ENCODE measurements at regions not wholly inside any gene's neighbourhood (a gene's known extent, or its start where the extent isn't known, plus 50 kb on each side); places are given as distances from the start of the nearest gene placed in this dataset.

DNA sequence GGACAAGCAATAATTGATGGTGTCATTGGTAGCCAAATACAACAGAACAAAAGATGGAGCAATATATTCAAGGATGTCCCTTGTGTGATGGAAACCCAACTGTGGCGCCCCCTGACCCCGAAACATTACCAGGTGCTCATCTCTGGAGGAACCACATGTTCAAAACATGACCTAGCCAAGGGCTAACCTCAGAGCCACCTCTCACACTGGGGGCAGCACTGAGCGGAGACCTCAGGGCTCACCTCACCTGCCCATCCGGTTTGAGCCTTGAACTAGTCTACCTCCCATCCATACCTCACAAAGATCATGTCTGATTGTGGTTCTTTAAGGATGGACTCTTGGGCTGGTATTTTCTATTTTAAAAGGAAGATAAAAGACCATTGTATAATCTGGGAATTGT is 314.4 kb upstream of the CDH7 start:
- H3K36me3 ChIP-seq (ENCODE audit: control insufficient read depth, insufficient read depth, low read length), result no peaks in the 10 kb centered on the region
- H3K27ac ChIP-seq (ENCODE audit: low read depth, low read length), result no peak overlapping the region
- no peak overlapping the region for H3K4me3 ChIP-seq (ENCODE audit: low read length)
- H3K4me1 ChIP-seq (ENCODE audit: control insufficient read depth, insufficient read depth, low read length), result no peaks in the 10 kb centered on the region
- H3K9ac ChIP-seq (ENCODE audit: low read length), result no peak overlapping the region
- no peaks in the 10 kb centered on the region for H3K27me3 ChIP-seq (ENCODE audit: control insufficient read depth, insufficient read depth, low read length)

DNA sequence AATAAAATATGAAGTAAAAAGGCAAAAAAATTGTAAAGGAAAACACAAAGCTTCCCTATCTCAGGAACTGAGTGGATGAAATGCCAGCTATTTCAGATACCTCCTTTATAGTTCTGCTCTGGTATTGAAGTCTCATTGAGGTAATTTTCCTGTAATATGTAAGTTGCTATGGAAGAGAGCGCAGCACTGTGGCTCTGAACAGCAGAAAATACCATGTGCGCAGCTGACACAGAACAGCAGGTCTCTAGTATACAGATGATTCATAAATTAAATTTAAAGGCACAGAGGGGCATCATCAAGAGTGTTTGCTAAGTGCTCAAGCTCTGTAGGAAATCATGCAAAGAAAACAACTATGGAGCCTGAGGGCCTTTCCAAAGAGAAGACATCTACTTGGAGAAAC is 315.3 kb upstream of the CDH7 start:
- no peaks in the 10 kb centered on the region for H3K36me3 ChIP-seq (ENCODE audit: control insufficient read depth, insufficient read depth, low read length)
- H3K9ac ChIP-seq (ENCODE audit: low read length), result no peak overlapping the region
- H3K27me3 ChIP-seq (ENCODE audit: control insufficient read depth, insufficient read depth, low read length), result no peaks in the 10 kb centered on the region
- H3K4me3 ChIP-seq (ENCODE audit: low read length), result no peak overlapping the region
- no peaks in the 10 kb centered on the region for H3K4me1 ChIP-seq (ENCODE audit: control insufficient read depth, insufficient read depth, low read length)
- no peak overlapping the region for H3K27ac ChIP-seq (ENCODE audit: low read depth, low read length)

DNA sequence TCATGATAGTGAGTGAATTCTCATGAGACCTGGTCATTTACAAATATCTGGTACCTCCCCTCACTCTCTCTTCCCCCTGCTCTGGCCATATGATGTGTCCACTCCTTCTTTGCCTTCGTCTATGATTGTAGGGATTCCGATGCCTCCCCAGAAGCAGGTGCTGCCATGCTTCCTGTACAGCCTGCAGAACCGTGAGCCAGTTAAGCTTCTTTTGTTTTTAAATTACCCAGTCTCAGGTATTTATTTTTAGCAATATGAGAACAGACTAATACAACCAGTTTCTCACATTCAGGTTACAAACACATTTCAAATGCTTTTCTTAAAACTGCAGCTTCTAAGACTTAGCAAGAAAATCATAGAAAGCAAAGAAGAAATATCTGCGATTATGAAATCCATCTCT is 321.2 kb upstream of the CDH7 start:
- Histone ChIP-seq H3K4me3 (ENCODE audit: low read length) (no peak overlapping the region), H3K27me3 (ENCODE audit: control insufficient read depth, insufficient read depth, low read length) (no peaks in the 10 kb centered on the region), H3K9ac (ENCODE audit: low read length) (no peak overlapping the region), H3K27ac (ENCODE audit: low read depth, low read length) (no peak overlapping the region), H3K36me3 (ENCODE audit: control insufficient read depth, insufficient read depth, low read length) (no peaks in the 10 kb centered on the region), H3K4me1 (ENCODE audit: control insufficient read depth, insufficient read depth, low read length) (no peaks in the 10 kb centered on the region)

DNA sequence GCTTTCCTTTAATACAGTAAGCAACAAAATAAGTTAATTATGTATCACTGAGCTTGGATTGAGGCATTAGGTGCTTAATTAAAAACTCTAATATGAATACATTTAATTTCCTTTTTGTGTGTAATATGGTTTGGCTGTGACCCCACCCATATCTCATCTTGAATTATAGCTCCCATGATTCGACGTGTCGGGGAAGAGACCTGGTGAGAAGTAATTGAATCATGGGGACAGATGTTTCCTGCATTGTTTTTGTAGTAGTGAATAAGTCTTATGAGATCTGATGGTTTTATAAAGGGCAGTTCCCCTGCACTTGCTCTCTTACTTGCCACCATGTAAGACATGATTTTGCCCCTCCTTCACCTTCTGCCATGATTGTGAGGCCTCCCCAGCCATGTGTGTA is 325.4 kb upstream of the CDH7 start:
- Histone ChIP-seq H3K9ac (ENCODE audit: low read length) (no peak overlapping the region), H3K27ac (ENCODE audit: low read depth, low read length) (no peak overlapping the region), H3K4me3 (ENCODE audit: low read length) (no peak overlapping the region), H3K27me3 (ENCODE audit: control insufficient read depth, insufficient read depth, low read length) (no peaks in the 10 kb centered on the region), H3K4me1 (ENCODE audit: control insufficient read depth, insufficient read depth, low read length) (no peaks in the 10 kb centered on the region), H3K36me3 (ENCODE audit: control insufficient read depth, insufficient read depth, low read length) (no peaks in the 10 kb centered on the region)

DNA sequence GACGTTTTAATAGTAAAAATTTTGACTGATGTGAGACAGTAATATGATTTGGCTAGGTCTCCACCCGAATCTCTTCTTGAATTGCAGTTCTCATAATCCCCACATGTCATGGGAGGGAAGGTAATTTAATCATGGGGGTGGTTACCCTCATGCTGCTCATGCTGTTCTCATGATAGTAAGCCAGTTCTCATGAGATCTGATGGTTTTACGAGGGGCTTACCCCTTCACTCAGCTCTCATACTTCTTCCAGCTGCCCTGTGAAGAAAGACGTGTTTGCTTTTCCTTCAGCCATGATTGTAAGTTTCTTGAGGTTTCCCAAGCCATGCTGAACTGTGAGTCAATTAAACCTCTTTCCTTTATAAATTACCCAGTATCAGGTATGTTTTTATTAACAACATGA is 327.0 kb upstream of the CDH7 start:
- no peak overlapping the region for H3K27ac ChIP-seq (ENCODE audit: low read depth, low read length)

DNA sequence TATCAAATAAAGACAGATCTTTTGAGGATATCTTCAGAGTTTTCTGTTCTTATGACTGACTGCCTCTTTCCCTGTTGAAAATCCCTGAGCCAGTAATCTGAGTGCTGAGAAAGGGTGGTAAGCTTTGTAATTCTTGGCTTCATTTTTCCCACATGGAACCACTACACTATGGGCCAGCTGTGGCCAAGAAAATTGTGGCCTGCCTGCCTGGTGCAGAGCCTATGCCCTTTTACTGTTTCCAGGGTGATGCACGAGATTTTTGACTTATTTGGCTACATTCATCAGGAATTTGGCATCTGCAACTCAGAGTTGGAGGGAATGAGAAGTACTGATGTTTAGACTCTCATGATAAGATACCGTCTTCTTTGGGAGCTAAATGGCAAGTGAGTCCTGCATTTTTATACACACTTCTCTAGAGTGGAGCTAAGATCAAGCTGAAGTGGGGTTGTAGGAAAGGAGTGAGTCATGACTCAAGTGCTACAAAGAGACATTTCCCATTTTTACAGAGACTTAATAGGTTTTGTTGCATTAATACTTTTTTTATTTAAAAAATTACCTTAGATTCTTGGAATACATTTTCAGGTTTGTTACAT is 328.2 kb upstream of the CDH7 start:
- Histone ChIP-seq H3K9ac (ENCODE audit: low read length) (no peak overlapping the region), H3K4me3 (ENCODE audit: low read length) (no peak overlapping the region), H3K4me1 (ENCODE audit: control insufficient read depth, insufficient read depth, low read length) (no peaks in the 10 kb centered on the region), H3K27ac (ENCODE audit: low read depth, low read length) (no peak overlapping the region), H3K27me3 (ENCODE audit: control insufficient read depth, insufficient read depth, low read length) (no peaks in the 10 kb centered on the region), H3K36me3 (ENCODE audit: control insufficient read depth, insufficient read depth, low read length) (no peaks in the 10 kb centered on the region)

More for the DNA sequence above, 327.0 kb upstream of the CDH7 start:
- Histone ChIP-seq H3K4me1 (ENCODE audit: control insufficient read depth, insufficient read depth, low read length) (no peaks in the 10 kb centered on the region), H3K9ac (ENCODE audit: low read length) (no peak overlapping the region), H3K36me3 (ENCODE audit: control insufficient read depth, insufficient read depth, low read length) (no peaks in the 10 kb centered on the region), H3K27me3 (ENCODE audit: control insufficient read depth, insufficient read depth, low read length) (no peaks in the 10 kb centered on the region), H3K4me3 (ENCODE audit: low read length) (no peak overlapping the region)

DNA sequence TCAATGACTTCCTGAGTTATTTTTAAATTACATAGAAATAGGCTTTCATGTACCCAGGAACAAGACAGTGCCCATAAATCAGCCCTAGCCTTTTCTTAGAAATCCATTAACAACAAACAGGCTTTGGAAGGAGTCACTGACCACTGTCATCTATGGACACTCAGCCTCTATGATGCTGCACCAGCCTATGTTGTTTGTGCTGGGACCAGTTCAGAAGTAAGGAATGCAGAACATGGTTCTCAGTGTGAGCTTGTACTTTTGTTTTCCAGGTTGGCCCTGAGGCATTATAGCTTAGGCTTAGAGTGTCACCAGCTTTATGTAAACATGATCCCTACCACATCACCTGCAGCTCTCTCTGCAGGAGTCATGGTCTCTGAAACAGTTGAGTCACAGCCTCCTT is 335.7 kb upstream of the CDH7 start:
- H3K27me3 ChIP-seq (ENCODE audit: control insufficient read depth, insufficient read depth, low read length), result no peaks in the 10 kb centered on the region
- H3K27ac ChIP-seq (ENCODE audit: low read depth, low read length), result no peak overlapping the region
- no peak overlapping the region for H3K4me3 ChIP-seq (ENCODE audit: low read length)
- no peaks in the 10 kb centered on the region for H3K36me3 ChIP-seq (ENCODE audit: control insufficient read depth, insufficient read depth, low read length)
- no peaks in the 10 kb centered on the region for H3K4me1 ChIP-seq (ENCODE audit: control insufficient read depth, insufficient read depth, low read length)
- no peak overlapping the region for H3K9ac ChIP-seq (ENCODE audit: low read length)

DNA sequence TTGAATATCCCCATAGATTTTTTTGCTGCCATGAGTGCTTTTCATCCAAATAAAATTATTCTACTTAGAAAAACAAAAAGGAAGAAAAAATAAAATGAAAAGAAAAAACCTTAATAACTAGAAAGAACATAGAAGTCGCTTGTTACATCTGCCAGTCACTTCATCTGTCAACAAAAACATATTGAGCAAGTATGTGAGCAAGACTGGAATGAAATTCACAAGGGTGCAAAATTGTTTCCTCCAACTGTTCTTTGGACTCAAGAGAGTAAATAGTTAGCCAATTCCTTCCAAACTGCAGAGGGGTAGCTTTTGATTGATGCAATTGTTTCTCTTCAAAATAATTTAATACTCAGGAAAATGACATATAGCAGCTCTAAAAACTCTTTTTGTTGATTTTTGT is 336.3 kb upstream of the CDH7 start:
- no peak overlapping the region for H3K4me3 ChIP-seq (ENCODE audit: low read length)
- H3K27me3 ChIP-seq (ENCODE audit: control insufficient read depth, insufficient read depth, low read length), result no peaks in the 10 kb centered on the region
- no peaks in the 10 kb centered on the region for H3K36me3 ChIP-seq (ENCODE audit: control insufficient read depth, insufficient read depth, low read length)
- H3K9ac ChIP-seq (ENCODE audit: low read length), result no peak overlapping the region
- H3K4me1 ChIP-seq (ENCODE audit: control insufficient read depth, insufficient read depth, low read length), result no peaks in the 10 kb centered on the region
- no peak overlapping the region for H3K27ac ChIP-seq (ENCODE audit: low read depth, low read length)

DNA sequence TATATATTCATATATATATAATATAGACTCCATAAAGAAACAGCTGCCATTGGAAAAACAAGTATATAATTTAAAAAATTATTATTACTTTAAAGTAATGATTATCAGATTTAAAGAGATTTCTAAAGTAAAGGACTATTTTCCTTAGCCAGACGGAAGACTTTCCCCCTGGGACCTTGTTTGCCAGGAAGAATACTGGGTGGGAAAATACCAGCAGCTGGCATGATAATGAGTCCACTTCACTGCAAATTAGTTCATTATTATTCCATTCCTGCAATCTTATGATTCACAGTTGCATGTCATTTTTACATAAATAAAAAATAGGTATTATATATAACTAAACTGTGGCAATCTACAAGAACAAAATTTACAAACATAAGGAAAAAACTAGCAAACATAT is 339.8 kb upstream of the CDH7 start:
- H3K36me3 ChIP-seq (ENCODE audit: control insufficient read depth, insufficient read depth, low read length), result no peaks in the 10 kb centered on the region
- H3K9ac ChIP-seq (ENCODE audit: low read length), result no peak overlapping the region
- H3K4me1 ChIP-seq (ENCODE audit: control insufficient read depth, insufficient read depth, low read length), result no peaks in the 10 kb centered on the region
- no peak overlapping the region for H3K27ac ChIP-seq (ENCODE audit: low read depth, low read length)
- no peak overlapping the region for H3K4me3 ChIP-seq (ENCODE audit: low read length)
- no peaks in the 10 kb centered on the region for H3K27me3 ChIP-seq (ENCODE audit: control insufficient read depth, insufficient read depth, low read length)

DNA sequence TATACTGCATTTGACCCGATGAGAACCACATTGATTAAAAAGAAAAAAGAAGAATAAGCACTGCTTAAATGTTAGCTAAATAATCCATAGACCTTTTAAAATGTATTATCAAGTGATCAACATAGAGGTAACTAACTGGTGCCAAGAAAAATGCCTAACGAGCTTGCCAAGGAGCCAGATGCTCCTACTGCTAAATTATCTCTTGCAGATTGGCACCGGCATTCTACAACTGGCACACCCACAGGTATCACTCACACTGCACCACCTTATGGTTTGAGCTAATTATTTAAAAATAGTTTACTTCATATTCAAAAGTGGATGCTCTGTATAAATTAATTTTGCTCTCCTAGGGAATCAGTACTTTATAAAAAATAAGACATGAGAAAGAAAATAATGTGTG is 341.6 kb upstream of the CDH7 start:
- Histone ChIP-seq H3K4me1 (ENCODE audit: control insufficient read depth, insufficient read depth, low read length) (no peaks in the 10 kb centered on the region), H3K27ac (ENCODE audit: low read depth, low read length) (no peak overlapping the region), H3K27me3 (ENCODE audit: control insufficient read depth, insufficient read depth, low read length) (no peaks in the 10 kb centered on the region), H3K36me3 (ENCODE audit: control insufficient read depth, insufficient read depth, low read length) (no peaks in the 10 kb centered on the region), H3K9ac (ENCODE audit: low read length) (no peak overlapping the region), H3K4me3 (ENCODE audit: low read length) (no peak overlapping the region)

DNA sequence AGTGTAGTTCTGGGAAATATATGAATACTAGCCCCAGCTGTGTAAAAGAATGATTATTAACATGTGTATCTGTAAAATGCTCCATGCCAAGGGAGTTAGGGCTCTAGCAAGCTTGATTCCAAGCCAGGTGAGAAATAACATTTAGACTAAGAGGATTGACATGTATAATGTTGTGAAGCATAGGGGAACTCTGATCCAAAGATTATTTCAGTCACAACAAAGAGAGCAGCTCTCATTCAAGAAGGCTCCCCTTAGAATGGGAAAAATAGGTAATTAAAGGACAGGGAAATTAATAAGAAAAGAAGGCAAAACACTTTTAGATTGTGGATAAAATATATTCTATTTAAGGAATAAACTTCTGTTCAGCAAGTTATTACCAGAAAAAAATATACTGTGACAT is 347.3 kb upstream of the CDH7 start:
- Histone ChIP-seq H3K36me3 (ENCODE audit: control insufficient read depth, insufficient read depth, low read length) (no peaks in the 10 kb centered on the region), H3K4me1 (ENCODE audit: control insufficient read depth, insufficient read depth, low read length) (no peaks in the 10 kb centered on the region), H3K27me3 (ENCODE audit: control insufficient read depth, insufficient read depth, low read length) (no peaks in the 10 kb centered on the region), H3K27ac (ENCODE audit: low read depth, low read length) (no peak overlapping the region), H3K4me3 (ENCODE audit: low read length) (no peak overlapping the region), H3K9ac (ENCODE audit: low read length) (no peak overlapping the region)

DNA sequence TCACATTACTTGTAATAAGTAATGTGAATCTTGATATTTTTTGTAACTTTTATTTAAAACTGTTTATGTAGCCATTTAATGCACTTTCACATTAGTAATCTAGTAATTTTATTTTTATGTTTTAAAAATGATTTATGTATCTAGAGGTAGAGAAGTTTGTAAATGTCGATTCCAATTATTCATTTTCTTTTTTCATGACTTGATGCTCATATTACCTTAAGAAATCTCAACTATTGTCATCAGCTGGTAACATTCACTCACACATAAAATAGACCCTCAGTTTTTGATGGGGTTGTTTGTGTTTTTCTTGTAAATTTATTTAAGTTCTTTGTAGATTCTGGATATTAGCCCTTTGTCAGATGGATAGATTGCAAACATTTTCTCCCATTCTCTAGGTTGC is 351.7 kb upstream of the CDH7 start:
- no peaks in the 10 kb centered on the region for H3K36me3 ChIP-seq (ENCODE audit: control insufficient read depth, insufficient read depth, low read length)
- H3K9ac ChIP-seq (ENCODE audit: low read length), result no peak overlapping the region
- no peak overlapping the region for H3K4me3 ChIP-seq (ENCODE audit: low read length)
- H3K4me1 ChIP-seq (ENCODE audit: control insufficient read depth, insufficient read depth, low read length), result no peaks in the 10 kb centered on the region
- H3K27ac ChIP-seq (ENCODE audit: low read depth, low read length), result no peak overlapping the region
- H3K27me3 ChIP-seq (ENCODE audit: control insufficient read depth, insufficient read depth, low read length), result no peaks in the 10 kb centered on the region

DNA sequence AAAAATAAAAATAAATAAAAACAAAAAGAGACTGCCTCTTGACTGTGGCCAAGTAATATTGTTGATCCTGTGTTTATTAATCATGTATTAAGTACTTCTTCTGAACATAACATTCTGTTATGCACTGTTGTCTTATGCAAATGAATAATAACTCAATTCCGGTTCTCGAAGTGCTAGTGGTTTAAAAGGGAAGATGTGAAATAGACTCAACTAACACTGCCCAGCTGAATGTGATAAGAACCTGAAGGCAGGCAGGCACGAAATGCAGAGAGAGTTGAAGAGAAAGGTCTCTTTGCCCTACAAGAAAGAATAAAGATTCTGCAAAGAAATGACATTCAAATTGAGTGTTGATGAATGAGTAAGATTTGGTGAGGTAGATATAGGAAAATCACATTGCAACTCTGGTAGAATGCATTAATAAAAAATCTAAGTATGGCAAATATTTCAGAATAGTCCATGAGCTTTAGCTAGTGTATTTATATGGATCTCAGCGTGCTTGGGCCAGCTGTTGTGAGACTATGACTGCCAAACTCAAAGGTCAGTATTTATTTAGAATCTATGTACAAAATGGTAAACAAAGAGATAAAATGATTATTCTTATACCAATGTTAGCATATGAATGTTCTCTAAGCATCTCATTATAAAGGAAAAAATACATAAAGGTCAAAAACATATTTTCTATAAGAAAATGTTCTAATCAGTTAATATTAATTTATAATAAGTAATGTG is 352.3 kb upstream of the CDH7 start:
- Histone ChIP-seq H3K27me3 (ENCODE audit: control insufficient read depth, insufficient read depth, low read length) (no peaks in the 10 kb centered on the region), H3K27ac (ENCODE audit: low read depth, low read length) (no peak overlapping the region)

More for the DNA sequence above, 352.3 kb upstream of the CDH7 start:
- Histone ChIP-seq H3K4me1 (ENCODE audit: control insufficient read depth, insufficient read depth, low read length) (no peaks in the 10 kb centered on the region), H3K9ac (ENCODE audit: low read length) (no peak overlapping the region), H3K4me3 (ENCODE audit: low read length) (no peak overlapping the region), H3K36me3 (ENCODE audit: control insufficient read depth, insufficient read depth, low read length) (no peaks in the 10 kb centered on the region)
